PC-9 (cell line): ENCODE measurements at regions not wholly inside any gene's neighbourhood (a gene's known extent, or its start where the extent isn't known, plus 50 kb on each side); places are given as distances from the start of the nearest gene placed in this dataset.

Experiments used
- EZH2 ChIP-seq: fragments of 200-600 bp; sonication (generic); IDR thresholded peaks from 2 replicates; pipeline ENCODE4 v1.8.0; 2017; ENCODE audit warnings: antibody characterized with exemption, low read depth
- TF ChIP-seq, protein P1 (sequence below): fragments of 200-600 bp; sonication (generic); conservative IDR thresholded peaks from 2 replicates; pipeline ENCODE4 v1.6.1; 2017; ENCODE audit warnings: mixed run types, antibody characterized with exemption, mild to moderate bottlenecking, moderate library complexity

DNA sequence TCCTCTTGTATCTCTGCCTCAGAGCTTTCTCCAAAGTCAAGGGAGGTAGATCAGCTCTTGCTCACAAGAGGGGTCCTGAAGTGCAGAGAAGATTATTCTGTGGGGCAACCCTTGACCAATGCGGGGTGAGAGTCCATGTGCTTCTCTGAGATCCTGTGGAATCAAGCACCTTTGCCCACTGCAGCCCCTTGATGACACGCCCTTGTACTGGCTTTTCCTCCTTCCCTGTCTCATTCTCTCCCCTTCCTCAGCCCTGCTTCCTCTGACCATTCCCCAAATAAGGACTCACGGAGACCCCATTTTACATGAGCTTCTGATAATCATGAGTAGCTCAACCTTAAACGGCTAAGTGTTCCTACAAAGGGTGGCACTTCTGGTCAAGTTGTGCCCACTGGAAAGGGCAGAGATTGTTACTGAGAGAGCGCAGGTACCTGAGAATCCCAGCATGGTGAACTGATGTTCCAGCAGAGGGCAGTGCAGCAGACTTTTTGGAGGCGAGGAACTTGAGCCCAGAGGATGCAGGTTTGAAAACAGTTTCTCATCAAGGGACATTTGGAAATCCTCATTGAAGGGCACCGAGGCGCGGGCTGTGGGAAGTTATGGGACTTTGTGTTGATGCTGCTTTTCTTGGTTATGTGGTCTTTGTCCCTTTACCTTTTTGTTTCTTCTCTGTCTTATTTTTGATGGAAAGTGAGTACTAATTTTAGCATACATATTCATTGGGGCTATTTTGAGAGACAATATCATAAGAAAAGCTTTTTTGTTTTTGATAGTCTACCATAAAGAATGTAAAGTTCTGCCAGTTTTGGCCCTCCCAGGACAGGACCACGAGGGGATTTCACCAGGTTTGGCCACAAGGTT lies 201.3 kb downstream of the RBM46 start:
- TF ChIP-seq, protein P1, sequence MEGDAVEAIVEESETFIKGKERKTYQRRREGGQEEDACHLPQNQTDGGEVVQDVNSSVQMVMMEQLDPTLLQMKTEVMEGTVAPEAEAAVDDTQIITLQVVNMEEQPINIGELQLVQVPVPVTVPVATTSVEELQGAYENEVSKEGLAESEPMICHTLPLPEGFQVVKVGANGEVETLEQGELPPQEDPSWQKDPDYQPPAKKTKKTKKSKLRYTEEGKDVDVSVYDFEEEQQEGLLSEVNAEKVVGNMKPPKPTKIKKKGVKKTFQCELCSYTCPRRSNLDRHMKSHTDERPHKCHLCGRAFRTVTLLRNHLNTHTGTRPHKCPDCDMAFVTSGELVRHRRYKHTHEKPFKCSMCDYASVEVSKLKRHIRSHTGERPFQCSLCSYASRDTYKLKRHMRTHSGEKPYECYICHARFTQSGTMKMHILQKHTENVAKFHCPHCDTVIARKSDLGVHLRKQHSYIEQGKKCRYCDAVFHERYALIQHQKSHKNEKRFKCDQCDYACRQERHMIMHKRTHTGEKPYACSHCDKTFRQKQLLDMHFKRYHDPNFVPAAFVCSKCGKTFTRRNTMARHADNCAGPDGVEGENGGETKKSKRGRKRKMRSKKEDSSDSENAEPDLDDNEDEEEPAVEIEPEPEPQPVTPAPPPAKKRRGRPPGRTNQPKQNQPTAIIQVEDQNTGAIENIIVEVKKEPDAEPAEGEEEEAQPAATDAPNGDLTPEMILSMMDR: peak; percentile 60
- no peak for TF ChIP-seq EZH2
